22Rv1 (cell line): ENCODE measurements at regions not wholly inside any gene's neighbourhood (a gene's known extent, or its start where the extent isn't known, plus 50 kb on each side); places are given as distances from the start of the nearest gene placed in this dataset.

Experiments used
- CTCF ChIP-seq: fragments of 450-650 bp; IDR thresholded peaks from 2 replicates; pipeline ENCODE4 v1.5.1; 2017; ENCODE audit warnings: mild to moderate bottlenecking
- ZFX ChIP-seq: fragments of 450-650 bp; IDR thresholded peaks from 2 replicates; pipeline ENCODE4 v1.6.1; 2017; ENCODE audit warnings: antibody characterized with exemption, borderline replicate concordance

DNA sequence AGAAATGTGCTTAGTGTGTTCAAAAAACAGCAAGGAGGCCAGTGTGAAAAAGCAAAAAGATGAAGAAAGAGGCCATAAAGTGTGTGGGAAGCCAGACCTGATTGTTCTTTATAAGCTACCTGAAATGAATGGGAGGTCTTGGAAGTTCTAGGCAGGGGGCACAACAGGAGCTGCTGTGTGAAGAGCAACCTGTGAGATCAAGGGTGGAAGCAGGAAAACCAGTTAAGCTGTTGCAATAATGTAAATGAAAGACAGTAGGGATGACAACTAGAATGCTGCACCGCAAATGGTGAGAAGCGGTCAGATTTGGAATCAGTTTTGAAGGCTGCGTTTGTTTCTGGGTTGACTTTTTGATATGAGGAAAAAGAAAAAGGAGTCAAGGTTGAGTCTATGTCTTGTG lies 123.5 kb downstream of the TMEM144 start:
- TF ChIP-seq CTCF (no peak), ZFX (no peak)
